ENCODE measurements at regions not wholly inside any gene's neighbourhood (a gene's known extent, or its start where the extent isn't known, plus 50 kb on each side); places are given as distances from the start of the nearest gene placed in this dataset.

- TF ChIP-seq POLR2AphosphoS5 (IDR thresholded peaks at IDR 0.05; ENCODE audit: low read depth, low read length) (no peak), POLR2A (IDR thresholded peaks at IDR 0.05; ENCODE audit: low read depth, low read length) (no peak), SPI1 (IDR thresholded peaks at IDR 0.05; ENCODE audit: low read depth, low read length) (no peak), TAF1 (IDR thresholded peaks at IDR 0.05; ENCODE audit: low read depth, low read length) (no peak)
These were observed 126.6 kb upstream of the GYPA start for GRCh38 chr4:144267084-144267483.
